Mesendoderm (in vitro differentiated cells): ENCODE measurements at regions not wholly inside any gene's neighbourhood (a gene's known extent, or its start where the extent isn't known, plus 50 kb on each side); places are given as distances from the start of the nearest gene placed in this dataset.
"Not testable (repeated sequence)": the region's sequence is repeated elsewhere in the genome, so short reads cannot be mapped to it uniquely, and the experiment has no call there.

Experiments
- DNase-seq: peaks from one replicate; pipeline ENCODE4 v3.0.0; 2013
- H2AK5ac ChIP-seq: 2 replicates; pipeline ENCODE4 v1.6.1; 2013; ENCODE audit warnings: low read length, inconsistent platforms
- H2BK120ac ChIP-seq: 2 replicates; pipeline ENCODE4 v1.6.1; 2013; ENCODE audit warnings: low read depth, mild to moderate bottlenecking, low read length, moderate library complexity, mixed read lengths
- H2BK15ac ChIP-seq: replicated peaks from 2 replicates; pipeline ENCODE4 v1.6.1; 2013; ENCODE audit warnings: low read depth, mild to moderate bottlenecking, moderate library complexity
- H2BK5ac ChIP-seq: 2 replicates; pipeline ENCODE4 v1.6.1; 2013; ENCODE audit warnings: low read length, inconsistent platforms
- H3K18ac ChIP-seq: 2 replicates; pipeline ENCODE4 v1.6.1; 2013; ENCODE audit warnings: mild to moderate bottlenecking, low read length, mixed read lengths
- H3K23ac ChIP-seq: one replicate; pipeline ENCODE4 v1.6.1; 2013; ENCODE audit warnings: low read length
- H3K27ac ChIP-seq: 2 replicates; pipeline ENCODE4 v1.5.1; 2013; ENCODE audit warnings: low read depth, mild to moderate bottlenecking, inconsistent platforms, low read length, moderate library complexity
- H3K27me3 ChIP-seq: 2 replicates; pipeline ENCODE4 v1.6.1; 2013; ENCODE audit warnings: low read length, control low read depth, mild to moderate bottlenecking, inconsistent platforms; ENCODE audit not compliant: insufficient read depth, poor library complexity
- H3K36me3 ChIP-seq: 2 replicates; pipeline ENCODE4 v1.6.1; 2013; ENCODE audit warnings: low read length, inconsistent platforms; ENCODE audit not compliant: control insufficient read depth, insufficient read depth
- H3K4ac ChIP-seq: one replicate; pipeline ENCODE4 v1.6.1; 2013; ENCODE audit warnings: low read depth, mild to moderate bottlenecking, low read length, moderate library complexity
- H3K4me1 ChIP-seq: 2 replicates; pipeline ENCODE4 v1.6.1; 2013; ENCODE audit warnings: low read depth, low read length, inconsistent platforms; ENCODE audit not compliant: control insufficient read depth
- H3K4me2 ChIP-seq: 2 replicates; pipeline ENCODE4 v1.6.1; 2013; ENCODE audit warnings: low read length
- H3K4me3 ChIP-seq: 2 replicates; pipeline ENCODE4 v1.5.1; 2013; ENCODE audit warnings: mild to moderate bottlenecking, low read length
- H3K56ac ChIP-seq: one replicate; pipeline ENCODE4 v1.6.1; 2013; ENCODE audit warnings: low read length
- H3K79me1 ChIP-seq: 2 replicates; pipeline ENCODE4 v1.6.1; 2013; ENCODE audit warnings: low read length, inconsistent platforms
- H3K79me2 ChIP-seq: 2 replicates; pipeline ENCODE4 v1.6.1; 2013; ENCODE audit warnings: mild to moderate bottlenecking, low read length; ENCODE audit not compliant: control insufficient read depth, insufficient read depth
- H3K9ac ChIP-seq: 2 replicates; pipeline ENCODE4 v1.6.1; 2013; ENCODE audit warnings: low read length, inconsistent platforms
- H4K5ac ChIP-seq: one replicate; pipeline ENCODE4 v1.6.1; 2013; ENCODE audit warnings: low read length
- H4K8ac ChIP-seq: one replicate; pipeline ENCODE4 v1.6.1; 2013; ENCODE audit warnings: low read depth, mild to moderate bottlenecking, control low read depth, low read length, moderate library complexity
- WGBS: extraction: QIAGEN DNeasy Blood & Tissue Kit; methylation state at CpG from one replicate; pipeline ENCODE4 v1.1.7; 2013; ENCODE audit warnings: low lambda C conversion rate, missing lambda C conversion rate; ENCODE audit not compliant: insufficient coverage; ENCODE audit errors: extremely low coverage; 5-methylcytosine and 5-hydroxymethylcytosine counted together

DNA sequence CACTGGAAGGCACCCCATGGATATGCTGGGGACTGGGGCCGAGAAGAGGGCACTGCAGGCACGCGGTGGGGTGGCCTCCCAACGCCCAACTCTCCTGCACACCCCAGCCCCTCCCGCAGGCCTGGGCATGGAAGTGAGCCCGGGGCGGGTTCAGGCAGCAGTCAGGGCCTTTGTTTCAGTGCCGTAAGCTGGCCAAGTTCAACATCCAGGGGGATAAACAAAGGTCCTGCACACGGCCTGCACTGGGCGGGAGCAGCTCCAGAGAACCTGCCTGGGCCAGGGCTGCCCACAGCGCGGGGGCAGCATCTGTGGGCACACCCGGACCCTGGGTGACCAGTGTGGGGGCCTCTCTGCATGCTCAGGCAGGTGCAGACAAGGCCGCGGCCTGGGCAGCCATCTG, 5425.8 kb upstream of the TPTE start:
- H3K56ac ChIP-seq, H3K9ac ChIP-seq, H3K36me3 ChIP-seq, H4K5ac ChIP-seq, H2AK5ac ChIP-seq, H3K4me1 ChIP-seq, H2BK120ac ChIP-seq, H4K8ac ChIP-seq, H3K4ac ChIP-seq, H3K4me2 ChIP-seq, H3K79me1 ChIP-seq, H2BK15ac ChIP-seq, H3K79me2 ChIP-seq, H3K18ac ChIP-seq, H3K4me3 ChIP-seq, H2BK5ac ChIP-seq, H3K23ac ChIP-seq, H3K27me3 ChIP-seq, DNase-seq, H3K27ac ChIP-seq: not testable (repeated sequence)
- WGBS = no CpG with 5 or more reads among the region's 15 CpGs

DNA sequence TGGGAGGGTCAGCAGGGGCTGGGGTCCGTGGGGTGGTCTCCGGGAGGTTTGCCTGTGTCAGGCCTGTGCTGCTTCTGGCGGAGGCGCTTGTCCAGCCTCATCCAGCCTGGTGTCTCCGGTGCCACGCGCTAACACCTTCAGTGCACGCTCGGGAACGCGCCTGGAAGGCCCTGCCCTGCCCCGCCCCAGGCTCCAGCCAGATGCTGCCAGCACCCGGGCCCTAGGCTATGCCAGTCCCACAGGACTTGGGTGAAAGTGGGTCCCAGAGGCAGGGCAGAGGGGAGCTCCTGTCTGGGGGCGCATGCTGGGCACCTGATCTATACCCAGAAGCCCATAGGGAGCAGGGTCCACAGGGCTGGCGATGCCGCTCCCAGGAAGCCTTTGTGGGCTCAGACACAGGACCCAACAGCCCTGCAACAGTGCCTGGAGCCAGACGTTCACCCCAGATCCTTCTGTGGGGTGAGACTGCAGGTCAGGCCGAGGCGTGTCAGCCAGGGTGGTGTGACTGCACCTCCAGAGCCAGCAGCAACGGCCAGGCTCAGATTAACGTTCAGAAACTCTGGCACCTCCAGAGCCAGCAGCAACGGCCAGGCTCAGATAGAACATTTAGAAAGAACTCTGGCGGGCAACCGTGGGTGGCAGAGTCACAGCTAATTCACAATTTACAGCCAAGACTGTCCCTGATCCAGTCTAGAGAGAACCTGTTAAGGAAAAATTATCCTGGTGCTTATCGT, 5423.2 kb upstream of the TPTE start:
- H2BK15ac ChIP-seq, H3K4me1 ChIP-seq, H2BK5ac ChIP-seq, H4K8ac ChIP-seq, H3K27ac ChIP-seq, H2AK5ac ChIP-seq, H3K4ac ChIP-seq, H4K5ac ChIP-seq, H3K18ac ChIP-seq, H3K56ac ChIP-seq, H3K27me3 ChIP-seq, H3K79me1 ChIP-seq, H2BK120ac ChIP-seq, H3K79me2 ChIP-seq, H3K9ac ChIP-seq, DNase-seq, H3K4me3 ChIP-seq, H3K23ac ChIP-seq, H3K36me3 ChIP-seq, H3K4me2 ChIP-seq: not testable (repeated sequence)
- WGBS = no CpG with 5 or more reads among the region's 25 CpGs

DNA sequence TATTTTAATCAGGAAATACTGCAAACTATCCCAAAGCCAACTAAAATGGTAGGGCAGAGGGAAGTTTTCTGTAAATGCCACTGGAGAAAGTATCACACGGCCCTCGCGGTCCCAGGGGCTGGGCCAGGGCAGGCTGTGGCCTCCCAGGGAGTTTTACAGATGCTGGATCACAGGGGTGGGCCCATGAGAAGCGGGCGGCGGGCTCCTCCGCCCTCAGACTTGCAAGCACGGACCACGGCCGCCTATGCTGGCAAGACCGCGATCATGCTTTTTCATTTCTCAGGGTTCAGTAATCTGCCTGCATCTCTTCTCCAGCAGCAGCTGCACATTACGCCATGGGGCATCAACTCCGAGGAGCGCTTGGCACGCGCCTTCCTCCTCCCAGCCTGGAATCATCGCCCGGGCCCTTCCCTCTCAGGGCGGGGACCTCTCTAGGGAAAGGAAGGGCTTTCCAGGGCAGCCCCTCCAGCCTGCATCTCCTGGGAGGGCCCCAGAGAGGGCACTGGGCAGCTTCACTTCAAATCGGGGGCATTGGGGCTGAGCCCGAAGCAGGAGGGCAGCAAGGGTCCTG, 5420.7 kb upstream of the TPTE start:
- H4K5ac ChIP-seq, H3K23ac ChIP-seq, H4K8ac ChIP-seq, H3K9ac ChIP-seq, H2BK120ac ChIP-seq, H3K4ac ChIP-seq, H3K4me1 ChIP-seq, H2BK5ac ChIP-seq, H3K56ac ChIP-seq, H3K18ac ChIP-seq, H2AK5ac ChIP-seq, H2BK15ac ChIP-seq, H3K79me1 ChIP-seq, H3K27ac ChIP-seq, H3K27me3 ChIP-seq, H3K4me3 ChIP-seq, DNase-seq, H3K36me3 ChIP-seq, H3K79me2 ChIP-seq, H3K4me2 ChIP-seq: not testable (repeated sequence)
- no CpG with 5 or more reads among the region's 22 CpGs for WGBS

DNA sequence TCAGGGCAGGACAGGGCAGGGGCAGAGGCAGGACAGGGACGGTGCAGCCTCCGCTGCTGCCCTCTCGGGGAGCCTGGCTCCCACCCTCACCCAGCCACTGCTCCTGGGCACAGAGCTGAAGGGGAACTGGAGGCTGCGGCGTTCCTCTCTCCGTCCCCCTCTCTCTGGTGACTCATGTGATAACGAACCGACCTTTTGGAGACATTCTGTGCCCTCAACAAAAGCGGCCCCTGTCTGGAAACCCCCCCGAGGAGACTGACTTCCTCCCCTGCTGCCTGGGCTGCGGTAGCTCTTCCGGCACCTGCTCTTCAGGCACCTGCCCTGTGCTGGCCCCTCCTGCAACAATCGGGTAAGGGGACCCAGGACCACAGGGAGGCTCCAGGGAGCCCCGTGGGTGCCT, 5419.6 kb upstream of the TPTE start:
- not testable (repeated sequence) for DNase-seq, H3K4me1 ChIP-seq, H3K27me3 ChIP-seq, H3K18ac ChIP-seq, H2BK15ac ChIP-seq, H3K79me2 ChIP-seq, H3K9ac ChIP-seq, H3K4ac ChIP-seq, H3K4me3 ChIP-seq, H3K27ac ChIP-seq, H2BK5ac ChIP-seq, H2BK120ac ChIP-seq, H3K4me2 ChIP-seq, H4K5ac ChIP-seq, H3K23ac ChIP-seq, H3K79me1 ChIP-seq, H2AK5ac ChIP-seq, H3K36me3 ChIP-seq, H4K8ac ChIP-seq, H3K56ac ChIP-seq
- WGBS = no CpG with 5 or more reads among the region's 14 CpGs

DNA sequence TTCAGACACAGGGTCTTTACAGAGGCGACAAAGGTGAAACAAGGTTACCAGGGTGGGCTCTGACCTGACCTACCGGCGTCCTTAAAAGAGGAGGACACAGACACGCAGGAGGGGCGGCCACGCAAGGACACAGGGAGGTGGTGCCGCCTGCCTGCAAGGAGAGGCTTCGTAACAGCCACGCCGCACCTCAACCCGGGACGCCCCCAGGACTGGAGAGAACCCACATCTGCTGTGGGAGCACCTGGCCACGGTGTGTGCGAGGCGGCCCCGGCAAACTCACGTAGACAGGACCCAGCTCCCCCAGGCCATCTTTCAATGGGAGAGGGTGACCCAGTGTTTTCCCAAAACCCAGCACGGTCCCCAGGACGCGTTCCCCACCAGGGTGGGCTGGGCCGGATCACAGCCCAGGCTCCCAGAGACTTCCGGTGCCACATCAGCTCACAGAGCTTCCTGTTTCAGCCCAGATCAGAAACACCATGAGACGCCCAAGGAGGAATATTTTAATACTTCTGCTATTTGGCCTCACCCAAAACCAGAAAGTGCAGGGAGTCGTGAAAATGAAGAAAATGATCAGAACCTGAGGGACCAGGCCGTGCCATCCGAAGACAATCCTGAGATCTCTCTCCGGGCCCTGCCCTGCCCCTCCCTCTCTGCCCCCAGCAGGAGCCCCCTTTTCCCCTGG, 5417.4 kb upstream of the TPTE start:
- not testable (repeated sequence) for H3K79me2 ChIP-seq, H2BK120ac ChIP-seq, H3K27me3 ChIP-seq, DNase-seq, H3K4me3 ChIP-seq, H2BK5ac ChIP-seq, H3K36me3 ChIP-seq, H4K5ac ChIP-seq, H3K4me2 ChIP-seq, H3K23ac ChIP-seq, H3K56ac ChIP-seq, H3K4me1 ChIP-seq, H2BK15ac ChIP-seq, H3K18ac ChIP-seq, H3K79me1 ChIP-seq, H2AK5ac ChIP-seq, H3K4ac ChIP-seq, H4K8ac ChIP-seq, H3K9ac ChIP-seq, H3K27ac ChIP-seq
- no CpG with 5 or more reads among the region's 27 CpGs for WGBS
